K562 (cell line): ENCODE measurements at regions not wholly inside any gene's neighbourhood (a gene's known extent, or its start where the extent isn't known, plus 50 kb on each side); places are given as distances from the start of the nearest gene placed in this dataset.

Source experiments
- ATAC-seq: fragments of 200-7000 bp; cut with Tn5 transposase; 3 replicates; pipeline ENCODE4 v1.9.1; 2020; ENCODE audit warnings: moderate library complexity
- BruUV-seq: library from RNA; stranded (reverse); fragments of 400-500 nt; replicated peaks from 2 replicates; lab custom pipeline; 2021; lab: Mats Ljungman, UMichigan
- CTCF ChIA-PET: fragments of 300-600 bp; formaldehyde crosslinking; extraction: SDS; loops from one replicate; lab custom pipeline; 2021; ENCODE audit warnings: low intra/inter-chr PET ratio; lab: Yijun Ruan, JAX
- POLR2A ChIA-PET: fragments of 300-600, 350-650 bp; sonication (Branson Sonifier 250); formaldehyde crosslinking; extraction: SDS; loops from one replicate; lab custom pipeline; 2021; ENCODE audit warnings: antibody characterized with exemption, inconsistent platforms; lab: Yijun Ruan, JAX
- DNase-seq, 4 experiments: peaks; one replicate each; pipeline versions ENCODE4 v3.0.0 to v3.0.0-alpha.2; 2011 to 2018; ENCODE audit warnings: low spot score in 3 of 4, mixed read lengths in 3 of 4; ENCODE audit errors: extremely low read depth in 1 of 4
- FAIRE-seq: peaks from 2 replicates; lab custom pipeline; 2011; peaks lifted over from hg19 to GRCh38; lab: Jason Lieb, UNC
- H2AFZ ChIP-seq: 2 replicates; pipeline ENCODE4 v1.6.0; 2011; ENCODE audit warnings: low read depth, low read length, control low read depth, inconsistent platforms
- H3K27ac ChIP-seq: fragments of 200-600 bp; 3 replicates; pipeline ENCODE4 v1.8.0; 2011; ENCODE audit warnings: low read depth, mild to moderate bottlenecking, control low read depth, inconsistent platforms, low read length, moderate library complexity, mixed read lengths; ENCODE audit errors: extremely low read depth
- H3K27me3 ChIP-seq, 2 experiments: fragments of 300-600 bp in 1 of 2; 2 replicates in 1 of 2; 3 replicates in 1 of 2; pipeline versions ENCODE4 v1.6.0 to v1.8.0; 2011; ENCODE audit warnings: inconsistent platforms in 2 of 2, low read length in 2 of 2, mild to moderate bottlenecking in 1 of 2, mixed read lengths in 1 of 2, moderate library complexity in 1 of 2; ENCODE audit not compliant: control insufficient read depth in 2 of 2, insufficient read depth in 2 of 2
- H3K36me3 ChIP-seq: fragments of 300-600 bp; 3 replicates; pipeline ENCODE4 v1.8.0; 2011; ENCODE audit warnings: mild to moderate bottlenecking, low read length, inconsistent platforms; ENCODE audit not compliant: control insufficient read depth, insufficient read depth
- H3K4me1 ChIP-seq, 2 experiments: fragments of 200-600 bp in 1 of 2; replicated peaks in 1 of 2; 2 replicates in 1 of 2; 3 replicates in 1 of 2; pipeline versions ENCODE4 v1.5.1 to v1.8.0; 2011; ENCODE audit warnings: inconsistent platforms in 2 of 2, low read length in 2 of 2, mild to moderate bottlenecking in 1 of 2, mixed read lengths in 1 of 2, moderate library complexity in 1 of 2; ENCODE audit not compliant: control insufficient read depth in 2 of 2, insufficient read depth in 2 of 2
- H3K4me2 ChIP-seq: 2 replicates; pipeline ENCODE4 v1.6.1; 2011; ENCODE audit warnings: low read length, control low read depth, inconsistent platforms, mixed read lengths; ENCODE audit not compliant: insufficient read depth
- H3K4me3 ChIP-seq: fragments of 200-600 bp; sonication (generic), shearing (Covaris generic); 2 replicates; pipeline ENCODE4 v1.5.1; 2016; ENCODE audit warnings: control low read depth, inconsistent platforms
- H3K79me2 ChIP-seq: fragments of 200-600 bp; 3 replicates; pipeline ENCODE4 v1.8.0; 2011; ENCODE audit warnings: low read length, inconsistent platforms; ENCODE audit not compliant: control insufficient read depth, insufficient read depth
- H3K9ac ChIP-seq, 2 experiments: 2 replicates each; pipeline versions ENCODE4 v1.6.0 to v1.6.1; 2011; ENCODE audit warnings: low read depth in 2 of 2, low read length in 2 of 2, control low read depth in 1 of 2, inconsistent platforms in 1 of 2, mild to moderate bottlenecking in 1 of 2, mixed read lengths in 1 of 2; ENCODE audit not compliant: insufficient read depth in 1 of 2
- H3K9me1 ChIP-seq: one replicate; pipeline ENCODE4 v1.6.0; 2011; ENCODE audit warnings: inconsistent platforms, mild to moderate bottlenecking, low read length, moderate library complexity; ENCODE audit not compliant: control insufficient read depth, insufficient read depth
- H3K9me3 ChIP-seq: replicated peaks from 2 replicates; pipeline ENCODE4 v1.5.1; 2011; ENCODE audit warnings: low read depth, low read length, inconsistent platforms; ENCODE audit not compliant: control insufficient read depth, insufficient read depth
- H4K20me1 ChIP-seq: replicated peaks from 2 replicates; pipeline ENCODE4 v1.6.1; 2011; ENCODE audit warnings: low read length, inconsistent platforms, mixed read lengths; ENCODE audit not compliant: control insufficient read depth, insufficient read depth
- BCL6 ChIP-seq: fragments of 250-450 bp; sonication (Bioruptor Pico); IDR thresholded peaks from 2 replicates; pipeline ENCODE4 v1.4.0; 2020
- BCOR ChIP-seq: fragments of 450-650 bp; IDR thresholded peaks from 2 replicates; pipeline ENCODE4 v1.6.1; 2016
- CBFA2T3 ChIP-seq: fragments of 450-650 bp; IDR thresholded peaks from 2 replicates; pipeline ENCODE4 v1.6.1; 2017
- CTCFL ChIP-seq: IDR thresholded peaks from 2 replicates; pipeline ENCODE4 v1.6.1; 2011; ENCODE audit warnings: borderline replicate concordance, low read depth, mild to moderate bottlenecking, moderate library complexity, low read length; ENCODE audit not compliant: insufficient read depth, poor library complexity, severe bottlenecking
- FOXK2 ChIP-seq, 2 experiments: fragments of 450-650 bp; IDR thresholded peaks in 1 of 2; conservative IDR thresholded peaks in 1 of 2; 2 replicates each; pipeline ENCODE4 v1.6.1; 2016; ENCODE audit warnings: low read depth in 2 of 2, mild to moderate bottlenecking in 1 of 2
- HNRNPH1 ChIP-seq: fragments of 200-400 bp; formaldehyde crosslinking; optimal IDR thresholded peaks from 2 replicates; pipeline ENCODE3; 2017; ENCODE audit warnings: low read depth, mild to moderate bottlenecking, low read length, moderate library complexity
- MBD1 ChIP-seq: fragments of 250-450 bp; sonication (Bioruptor Pico); IDR thresholded peaks from 2 replicates; pipeline ENCODE4 v1.8.0; 2022; ENCODE audit warnings: inconsistent platforms
- ZNF239 ChIP-seq: fragments of 250-450 bp; sonication (Bioruptor Pico); IDR thresholded peaks from 2 replicates; pipeline ENCODE4 v1.4.0; 2020; ENCODE audit warnings: mild to moderate bottlenecking
- ZNF785 ChIP-seq: fragments of 250-450 bp; sonication (Bioruptor Pico); IDR thresholded peaks from 2 replicates; pipeline ENCODE4 v1.4.0; 2020; ENCODE audit warnings: mild to moderate bottlenecking
- WGBS: fragments of 100-300 bp; shearing (Covaris generic); methylation state at CpG from one replicate; pipeline ENCODE4 v1.1.6; 2016; ENCODE audit warnings: low coverage, mixed read lengths; ENCODE audit not compliant: insufficient coverage; ENCODE audit errors: missing lambda C conversion rate; 5-methylcytosine and 5-hydroxymethylcytosine counted together
- in situ Hi-C: fragments of 300-500 bp; cut with MboI; formaldehyde crosslinking; loops from 4 replicates; pipeline ENCODE4 v1.15.0; 2018; ENCODE audit warnings: inconsistent platforms, mixed read lengths
- intact Hi-C: fragments of 100-400 bp; cut with micrococcal nuclease; formaldehyde crosslinking; loops from 2 replicates; pipeline ENCODE4 v1.14.2; 2022

GRCh38 chr3:78353231-78353630 is 1313.3 kb downstream of the ROBO2 start (continued):
- no peak for TF ChIP-seq CTCFL
- no peak for TF ChIP-seq MBD1 (CRISPR knock-in tag)
- no peak for TF ChIP-seq ZNF785 (CRISPR knock-in tag)
- no peak for TF ChIP-seq ZNF239 (CRISPR knock-in tag)

GRCh38 chr3:78360849-78361248 is 1321.0 kb downstream of the ROBO2 start:
- TF ChIP-seq CBFA2T3 = no peak
- no peak for TF ChIP-seq HNRNPH1
- no peak for TF ChIP-seq BCL6 (CRISPR knock-in tag)
- TF ChIP-seq BCOR = no peak
- TF ChIP-seq FOXK2 (conservative IDR thresholded peaks at IDR 0.05 in 1 of 2, IDR thresholded peaks at IDR 0.05 in 1 of 2; ENCODE audit: low read depth in 2 of 2) = no peak
- no peaks in the 10 kb centered on the region for H3K9me3 ChIP-seq
- DNase-seq (no peak), ATAC-seq (no peak), FAIRE-seq (no peak)
- H3K9me1 ChIP-seq = no peaks in the 10 kb centered on the region
- no peaks in the 10 kb centered on the region for H3K36me3 ChIP-seq
- H3K9ac ChIP-seq = no peak overlapping the region
- no peak overlapping the region for H3K4me3 ChIP-seq
- no peaks in the 10 kb centered on the region for H4K20me1 ChIP-seq
- intact Hi-C loops (no loop called here), in situ Hi-C loops (no loop called here)
- no peaks in the 10 kb centered on the region for H3K79me2 ChIP-seq
- no peaks in the 10 kb centered on the region for H3K4me1 ChIP-seq
- no peaks in the 10 kb centered on the region for H3K27me3 ChIP-seq
- H2AFZ ChIP-seq = no peak overlapping the region
- WGBS = 0% methylated on average over 4 of the region's 4 CpGs
- H3K4me2 ChIP-seq = no peak overlapping the region
- POLR2A ChIA-PET = no interaction called here
- BruUV-seq = no TSS peak
- CTCF ChIA-PET = no interaction called here
- no peak overlapping the region for H3K27ac ChIP-seq
